ENCODE measurements at regions not wholly inside any gene's neighbourhood (a gene's known extent, or its start where the extent isn't known, plus 50 kb on each side); places are given as distances from the start of the nearest gene placed in this dataset.

DNA sequence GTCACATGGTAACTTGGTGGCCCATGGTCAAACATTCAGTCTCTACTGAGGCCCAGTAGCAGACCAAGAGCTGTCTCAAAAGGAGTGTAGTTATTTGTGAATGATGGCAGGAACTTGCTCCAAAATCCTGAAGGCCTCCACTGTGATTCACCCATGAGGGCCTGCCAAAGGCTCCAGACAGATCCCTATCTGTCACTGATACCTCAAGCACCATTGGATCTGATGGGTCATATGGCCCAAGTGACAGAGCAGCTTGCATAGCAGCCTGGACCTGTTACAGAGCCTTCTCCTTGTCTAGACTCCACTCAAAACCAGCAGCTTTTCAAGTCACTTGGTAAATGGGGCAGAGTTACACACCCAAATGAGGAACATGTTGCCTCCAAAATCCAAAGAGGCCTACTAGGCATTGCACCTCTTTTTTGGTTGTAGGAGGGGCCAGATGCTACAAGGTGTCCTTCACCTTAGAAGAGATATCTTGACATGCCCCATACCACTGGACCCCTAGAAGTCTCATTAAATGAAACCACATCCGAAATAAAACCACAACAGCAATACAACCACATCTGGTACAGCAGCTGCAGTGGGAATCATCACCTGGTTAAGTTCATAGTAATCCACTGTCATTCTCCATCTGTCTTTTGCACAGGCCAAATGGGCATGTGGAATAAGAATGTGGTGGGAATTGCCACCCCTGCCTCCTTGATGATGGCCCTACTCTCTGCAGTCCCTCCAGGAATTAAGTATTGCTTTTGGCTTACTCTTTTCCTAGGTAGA, 150.4 kb upstream of the MAX start:
- Histone ChIP-seq H4K20me1 (ENCODE audit: low read depth, low read length) (no peaks in the 10 kb centered on the region), H3K27ac (ENCODE audit: low read depth, low read length) (no peak overlapping the region), H3K9me3 (ENCODE audit: insufficient read depth, low read length) (no peaks in the 10 kb centered on the region), H3K9ac (ENCODE audit: low read length) (no peak overlapping the region), H3K4me2 (ENCODE audit: low read depth, low read length, poor library complexity, severe bottlenecking) (no peak overlapping the region), H2AFZ (ENCODE audit: low read depth, low read length, severe bottlenecking) (no peak overlapping the region), H3K4me3 (ENCODE audit: insufficient read depth, low read length, poor library complexity, severe bottlenecking) (no peak overlapping the region), H3K9me2 (replicated peaks; ENCODE audit: insufficient read depth, low read length) (no peaks in the 10 kb centered on the region), H3K79me2 (ENCODE audit: insufficient read depth, low read length) (no peaks in the 10 kb centered on the region), H3K27me3 (ENCODE audit: low read length) (no peaks in the 10 kb centered on the region), H3K36me3 (ENCODE audit: low read length) (no peaks in the 10 kb centered on the region), H3F3A (ENCODE audit: insufficient read depth) (no peaks in the 10 kb centered on the region)
- TF ChIP-seq CTCF (IDR thresholded peaks at IDR 0.05; ENCODE audit: insufficient read depth, low read length, poor library complexity, severe bottlenecking) (no peak), EZH2phosphoT487 (conservative IDR thresholded peaks at IDR 0.05; ENCODE audit: low read length) (no peak)

DNA sequence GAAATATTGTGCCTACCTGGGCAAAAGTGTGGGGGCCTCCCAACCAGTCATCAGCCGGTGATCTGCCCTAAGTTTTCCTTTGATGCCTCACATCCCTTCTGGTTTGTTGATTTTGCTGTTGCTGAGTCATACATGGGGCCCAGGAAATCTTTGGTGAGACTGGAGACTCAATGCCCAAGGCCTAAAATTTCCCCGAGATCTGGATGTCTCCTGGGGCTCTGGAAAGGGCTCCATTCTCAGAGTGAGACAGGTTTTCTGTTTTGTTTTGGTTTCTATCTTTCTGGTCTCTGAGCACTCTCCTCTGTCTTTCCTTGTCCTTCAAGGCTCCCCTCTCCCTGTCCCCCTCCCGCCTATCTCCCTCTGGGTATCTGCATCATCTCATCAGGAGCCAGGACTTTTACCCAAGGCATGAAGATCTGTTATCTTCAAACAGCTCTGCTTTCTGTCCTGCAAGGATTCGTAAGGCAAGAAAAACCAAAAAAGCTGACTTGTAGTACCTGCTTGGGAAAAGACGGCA, 152.8 kb upstream of the MAX start:
- Histone ChIP-seq H3F3A (ENCODE audit: insufficient read depth) (no peaks in the 10 kb centered on the region), H2AFZ (ENCODE audit: low read depth, low read length, severe bottlenecking) (no peak overlapping the region), H3K9me3 (ENCODE audit: insufficient read depth, low read length) (no peaks in the 10 kb centered on the region), H4K20me1 (ENCODE audit: low read depth, low read length) (no peaks in the 10 kb centered on the region), H3K79me2 (ENCODE audit: insufficient read depth, low read length) (no peaks in the 10 kb centered on the region), H3K36me3 (ENCODE audit: low read length) (no peaks in the 10 kb centered on the region), H3K9ac (ENCODE audit: low read length) (no peak overlapping the region), H3K9me2 (replicated peaks; ENCODE audit: insufficient read depth, low read length) (no peaks in the 10 kb centered on the region), H3K4me2 (ENCODE audit: low read depth, low read length, poor library complexity, severe bottlenecking) (no peak overlapping the region), H3K27ac (ENCODE audit: low read depth, low read length) (no peak overlapping the region), H3K27me3 (ENCODE audit: low read length) (no peaks in the 10 kb centered on the region), H3K4me3 (ENCODE audit: insufficient read depth, low read length, poor library complexity, severe bottlenecking) (no peak overlapping the region)
- TF ChIP-seq CTCF (IDR thresholded peaks at IDR 0.05; ENCODE audit: insufficient read depth, low read length, poor library complexity, severe bottlenecking) (no peak), EZH2phosphoT487 (conservative IDR thresholded peaks at IDR 0.05; ENCODE audit: low read length) (no peak)

DNA sequence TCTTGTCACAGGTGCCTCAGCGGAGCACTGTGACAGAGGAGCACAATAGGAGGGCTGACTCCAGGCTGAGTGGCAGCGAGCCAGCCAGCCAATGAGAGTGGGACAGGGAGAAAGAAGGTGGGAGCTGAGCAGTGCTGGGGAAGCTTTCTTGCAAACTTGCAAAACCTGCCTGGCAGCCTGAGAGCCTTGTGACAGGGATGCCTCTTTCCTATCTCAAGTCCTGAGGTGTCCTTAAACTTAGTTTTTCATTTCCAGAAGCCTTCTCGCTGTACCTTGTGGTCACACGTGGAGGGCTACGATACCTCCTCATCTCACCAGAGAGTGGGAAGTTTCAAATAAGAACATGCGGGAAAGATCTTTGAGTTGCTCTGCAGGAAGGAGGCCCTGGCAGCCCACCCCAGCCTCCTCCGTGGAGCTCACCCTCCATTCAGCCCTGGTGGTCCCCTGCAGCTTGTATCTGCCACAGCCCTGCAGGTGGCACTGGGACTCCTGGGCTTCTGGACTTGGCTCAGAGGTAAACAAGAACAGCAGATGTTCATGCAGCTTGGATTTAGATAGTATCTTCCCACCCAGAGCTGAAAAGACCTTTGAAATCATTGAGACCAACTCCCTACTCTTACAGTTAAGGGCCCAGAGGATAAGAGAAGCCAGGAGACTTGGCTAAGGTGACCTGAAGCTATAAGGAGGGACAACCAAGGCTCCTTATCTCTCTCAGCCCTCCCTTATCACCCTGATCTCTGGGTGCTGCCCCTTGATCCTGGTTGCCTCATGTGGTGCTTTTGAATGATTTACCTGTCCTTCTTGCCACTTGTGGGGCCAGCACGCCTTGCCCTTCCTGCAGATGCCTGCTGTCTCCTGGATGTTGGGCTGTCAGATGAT, 153.5 kb upstream of the MAX start:
- H3K79me2 ChIP-seq (ENCODE audit: insufficient read depth, low read length): no peaks in the 10 kb centered on the region
- H2AFZ ChIP-seq (ENCODE audit: low read depth, low read length, severe bottlenecking): no peak overlapping the region
- no peaks in the 10 kb centered on the region for H3K9me3 ChIP-seq (ENCODE audit: insufficient read depth, low read length)
- H3K27me3 ChIP-seq (ENCODE audit: low read length): no peaks in the 10 kb centered on the region
- no peak overlapping the region for H3K4me3 ChIP-seq (ENCODE audit: insufficient read depth, low read length, poor library complexity, severe bottlenecking)
- no peaks in the 10 kb centered on the region for H3F3A ChIP-seq (ENCODE audit: insufficient read depth)
- H3K9me2 ChIP-seq (replicated peaks; ENCODE audit: insufficient read depth, low read length): no peaks in the 10 kb centered on the region
- H3K4me2 ChIP-seq (ENCODE audit: low read depth, low read length, poor library complexity, severe bottlenecking): no peak overlapping the region
- no peaks in the 10 kb centered on the region for H3K36me3 ChIP-seq (ENCODE audit: low read length)
- no peak overlapping the region for H3K27ac ChIP-seq (ENCODE audit: low read depth, low read length)
- H3K9ac ChIP-seq (ENCODE audit: low read length): no peak overlapping the region
- H4K20me1 ChIP-seq (ENCODE audit: low read depth, low read length): no peaks in the 10 kb centered on the region
- no peak for TF ChIP-seq CTCF (IDR thresholded peaks at IDR 0.05; ENCODE audit: insufficient read depth, low read length, poor library complexity, severe bottlenecking)
- TF ChIP-seq EZH2phosphoT487 (conservative IDR thresholded peaks at IDR 0.05; ENCODE audit: low read length): no peak

Measured in SU-DHL-6 (cell line).